ENCODE measurements at regions not wholly inside any gene's neighbourhood (a gene's known extent, or its start where the extent isn't known, plus 50 kb on each side); places are given as distances from the start of the nearest gene placed in this dataset.
A peak's percentile ranks its signal among the peaks of the same experiment; 100 is the strongest.
"Not testable (repeated sequence)": the region's sequence is repeated elsewhere in the genome, so short reads cannot be mapped to it uniquely, and the experiment has no call there.

- Histone ChIP-seq H3K27me3 (no peaks in the 10 kb centered on the region), H3K4me1 (peaks cover 0 to 3% of the 10 kb centered on the region in 2 donors), H3K4me3 (no peak overlapping the region), H3K9me3 (no peaks in the 10 kb centered on the region), H3K27ac (peak overlapping the region; percentile 30 to 45), H3K36me3 (no peaks in the 10 kb centered on the region)
- intact Hi-C loops (cut with DNase I; ENCODE audit: low total_unique reads): no loop called here
- DNase-seq: no peak
- no peak for TF ChIP-seq CTCF (IDR thresholded peaks at IDR 0.05)
- no peak for TF ChIP-seq POLR2A (IDR thresholded peaks at IDR 0.05)
Observed at GRCh38 chr3:15932348-15933300, 134.8 kb upstream of the ANKRD28 start.

- TF ChIP-seq POLR2A (IDR thresholded peaks at IDR 0.05) (no peak), CTCF (IDR thresholded peaks at IDR 0.05) (no peak)
- intact Hi-C loops (cut with DNase I; ENCODE audit: low total_unique reads): no loop called here
- no peak overlapping the region for H3K27ac ChIP-seq
- H3K4me3 ChIP-seq: no peak overlapping the region
- H3K36me3 ChIP-seq: no peaks in the 10 kb centered on the region
- H3K9me3 ChIP-seq: no peaks in the 10 kb centered on the region
- H3K27me3 ChIP-seq: no peaks in the 10 kb centered on the region
- peaks cover 0 to 3% of the 10 kb centered on the region in 2 donors for H3K4me1 ChIP-seq
- DNase-seq: no peak
Observed at GRCh38 chr3:15933439-15934139, 135.8 kb upstream of the ANKRD28 start.

- intact Hi-C loops (cut with DNase I; ENCODE audit: low total_unique reads): no loop called here
- Histone ChIP-seq H3K9me3 (no peaks in the 10 kb centered on the region), H3K27ac (peak overlapping the region in 1 of 2 donors; percentile 17), H3K27me3 (no peaks in the 10 kb centered on the region), H3K4me1 (peaks cover 0 to 3% of the 10 kb centered on the region in 2 donors), H3K4me3 (no peak overlapping the region), H3K36me3 (no peaks in the 10 kb centered on the region)
- TF ChIP-seq POLR2A (IDR thresholded peaks at IDR 0.05): no peak
- DNase-seq: no peak
Observed at GRCh38 chr3:15934389-15935195, 136.8 kb upstream of the ANKRD28 start.

- Histone ChIP-seq H3K27ac (peak overlapping the region in 1 of 2 donors; percentile 31), H3K36me3 (no peaks in the 10 kb centered on the region), H3K9me3 (no peaks in the 10 kb centered on the region), H3K4me1 (peaks cover 0 to 3% of the 10 kb centered on the region in 2 donors), H3K27me3 (no peaks in the 10 kb centered on the region), H3K4me3 (no peak overlapping the region)
- intact Hi-C loops (cut with DNase I; ENCODE audit: low total_unique reads): no loop called here
- DNase-seq: no peak
- TF ChIP-seq POLR2A (IDR thresholded peaks at IDR 0.05) (no peak), CTCF (IDR thresholded peaks at IDR 0.05) (no peak)
Observed at GRCh38 chr3:15936312-15936711, 138.5 kb upstream of the ANKRD28 start.

- Histone ChIP-seq H3K4me1 (no peaks in the 10 kb centered on the region), H3K36me3 (no peaks in the 10 kb centered on the region), H3K4me3 (no peak overlapping the region), H3K27ac (no peak overlapping the region), H3K9me3 (no peaks in the 10 kb centered on the region), H3K27me3 (no peaks in the 10 kb centered on the region)
- TF ChIP-seq POLR2A (IDR thresholded peaks at IDR 0.05): no peak
- no peak for TF ChIP-seq CTCF (IDR thresholded peaks at IDR 0.05)
- intact Hi-C loops (cut with DNase I; ENCODE audit: low total_unique reads): no loop called here
- no peak for DNase-seq
Observed at GRCh38 chr3:15940641-15941040, 142.9 kb upstream of the ANKRD28 start.

GRCh38 chr3:15941457-15941856, 143.7 kb upstream of the ANKRD28 start:
- H3K36me3 ChIP-seq; intact Hi-C loops (cut with DNase I; ENCODE audit: low total_unique reads); H3K4me3 ChIP-seq; H3K9me3 ChIP-seq; H3K27ac ChIP-seq; H3K4me1 ChIP-seq; H3K27me3 ChIP-seq; DNase-seq: not testable (repeated sequence)

Measured in uterus (tissue), 3 donors.